ENCODE measurements at regions not wholly inside any gene's neighbourhood (a gene's known extent, or its start where the extent isn't known, plus 50 kb on each side); places are given as distances from the start of the nearest gene placed in this dataset.

GRCh38 chr5:81914696-81915095 is 57.1 kb upstream of the ATG10 start:
- Histone ChIP-seq H3K4me3 (no peak overlapping the region), H3K27me3 (no peaks in the 10 kb centered on the region), H3K36me3 (no peaks in the 10 kb centered on the region), H3K4me1 (no peaks in the 10 kb centered on the region), H3K9me3 (no peaks in the 10 kb centered on the region), H3K27ac (no peak overlapping the region)
- DNase-seq, result no peak
- TF ChIP-seq, protein P1, sequence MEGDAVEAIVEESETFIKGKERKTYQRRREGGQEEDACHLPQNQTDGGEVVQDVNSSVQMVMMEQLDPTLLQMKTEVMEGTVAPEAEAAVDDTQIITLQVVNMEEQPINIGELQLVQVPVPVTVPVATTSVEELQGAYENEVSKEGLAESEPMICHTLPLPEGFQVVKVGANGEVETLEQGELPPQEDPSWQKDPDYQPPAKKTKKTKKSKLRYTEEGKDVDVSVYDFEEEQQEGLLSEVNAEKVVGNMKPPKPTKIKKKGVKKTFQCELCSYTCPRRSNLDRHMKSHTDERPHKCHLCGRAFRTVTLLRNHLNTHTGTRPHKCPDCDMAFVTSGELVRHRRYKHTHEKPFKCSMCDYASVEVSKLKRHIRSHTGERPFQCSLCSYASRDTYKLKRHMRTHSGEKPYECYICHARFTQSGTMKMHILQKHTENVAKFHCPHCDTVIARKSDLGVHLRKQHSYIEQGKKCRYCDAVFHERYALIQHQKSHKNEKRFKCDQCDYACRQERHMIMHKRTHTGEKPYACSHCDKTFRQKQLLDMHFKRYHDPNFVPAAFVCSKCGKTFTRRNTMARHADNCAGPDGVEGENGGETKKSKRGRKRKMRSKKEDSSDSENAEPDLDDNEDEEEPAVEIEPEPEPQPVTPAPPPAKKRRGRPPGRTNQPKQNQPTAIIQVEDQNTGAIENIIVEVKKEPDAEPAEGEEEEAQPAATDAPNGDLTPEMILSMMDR (IDR thresholded peaks at IDR 0.05), result no peak
- TF ChIP-seq POLR2A (IDR thresholded peaks at IDR 0.05), result no peak

DNA sequence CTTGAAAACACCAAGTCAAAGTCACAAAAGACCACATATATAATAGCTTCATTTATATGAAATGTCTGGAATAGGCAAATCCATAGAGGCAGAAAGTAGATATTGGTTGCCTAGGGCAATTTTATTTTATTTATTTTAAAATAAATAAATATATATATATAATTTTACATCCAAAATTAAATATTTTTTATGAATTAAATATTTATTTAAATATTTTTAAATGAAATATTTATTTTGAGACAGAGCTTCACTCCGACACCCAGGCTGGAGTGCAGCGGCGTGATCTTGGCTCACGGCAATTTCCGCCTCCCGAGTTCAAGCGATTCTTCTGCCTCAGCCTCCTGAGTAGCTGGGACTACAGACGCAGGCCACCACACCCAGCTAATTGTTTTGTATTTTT is 58.9 kb upstream of the ATG10 start:
- Histone ChIP-seq H3K36me3 (no peaks in the 10 kb centered on the region), H3K4me1 (no peaks in the 10 kb centered on the region), H3K4me3 (no peak overlapping the region), H3K27me3 (no peaks in the 10 kb centered on the region), H3K9me3 (no peaks in the 10 kb centered on the region), H3K27ac (no peak overlapping the region)
- TF ChIP-seq, protein P1 (IDR thresholded peaks at IDR 0.05), result no peak
- TF ChIP-seq POLR2A (IDR thresholded peaks at IDR 0.05), result no peak
- no peak for DNase-seq

DNA sequence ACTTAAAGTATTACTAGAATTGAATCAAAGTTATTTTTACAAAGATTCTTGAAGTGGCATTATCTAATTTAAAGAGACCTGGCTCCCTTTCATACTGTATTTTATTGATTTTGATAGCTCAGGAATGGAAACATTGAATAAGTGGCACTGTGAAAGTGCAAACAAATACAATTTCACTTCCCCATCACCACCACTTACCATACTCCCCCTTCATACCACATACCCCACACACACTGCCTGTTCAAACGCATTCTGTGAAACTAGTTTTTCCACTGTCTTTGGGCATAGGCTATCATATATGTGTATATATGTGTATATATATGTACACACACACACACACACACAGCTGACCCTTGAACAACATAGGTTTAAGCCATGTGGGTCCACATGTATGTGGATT is 62.1 kb upstream of the ATG10 start:
- no peak for TF ChIP-seq POLR2A (IDR thresholded peaks at IDR 0.05)
- TF ChIP-seq, protein P1 (IDR thresholded peaks at IDR 0.05), result no peak
- Histone ChIP-seq H3K9me3 (no peaks in the 10 kb centered on the region), H3K36me3 (no peaks in the 10 kb centered on the region), H3K27me3 (no peaks in the 10 kb centered on the region), H3K27ac (no peak overlapping the region), H3K4me3 (no peak overlapping the region), H3K4me1 (no peaks in the 10 kb centered on the region)
- no peak for DNase-seq

DNA sequence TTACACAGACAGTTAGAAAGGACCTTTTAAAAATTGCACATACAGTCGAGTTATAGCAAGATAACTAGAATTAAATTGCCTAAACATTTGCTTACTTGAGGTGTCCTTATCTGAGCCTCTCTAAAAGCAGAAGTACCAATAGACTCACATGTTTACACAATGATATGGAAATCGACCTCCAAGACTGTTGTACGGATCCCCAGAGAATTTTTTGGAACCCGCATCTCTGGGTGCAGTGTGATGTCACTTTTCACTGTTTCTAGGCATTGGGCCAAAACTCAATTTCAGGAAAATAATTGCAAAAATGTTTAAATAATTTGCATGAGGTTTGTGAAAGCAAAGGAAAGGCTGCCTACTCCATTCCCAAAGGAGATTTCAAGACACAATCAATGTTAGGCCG is 63.1 kb upstream of the ATG10 start:
- no peak overlapping the region for H3K27ac ChIP-seq
- no peaks in the 10 kb centered on the region for H3K27me3 ChIP-seq
- no peaks in the 10 kb centered on the region for H3K36me3 ChIP-seq
- H3K4me1 ChIP-seq, result no peaks in the 10 kb centered on the region
- no peak overlapping the region for H3K4me3 ChIP-seq
- no peak for DNase-seq
- TF ChIP-seq, protein P1 (IDR thresholded peaks at IDR 0.05), result no peak
- no peak for TF ChIP-seq POLR2A (IDR thresholded peaks at IDR 0.05)
- H3K9me3 ChIP-seq, result no peaks in the 10 kb centered on the region

GRCh38 chr5:81908044-81908443 is 63.8 kb upstream of the ATG10 start:
- Histone ChIP-seq H3K9me3 (no peaks in the 10 kb centered on the region), H3K36me3 (no peaks in the 10 kb centered on the region), H3K27ac (no peak overlapping the region), H3K27me3 (no peaks in the 10 kb centered on the region), H3K4me3 (no peak overlapping the region), H3K4me1 (no peaks in the 10 kb centered on the region)
- no peak for DNase-seq
- TF ChIP-seq, protein P1 (IDR thresholded peaks at IDR 0.05), result no peak
- TF ChIP-seq POLR2A (IDR thresholded peaks at IDR 0.05), result no peak

DNA sequence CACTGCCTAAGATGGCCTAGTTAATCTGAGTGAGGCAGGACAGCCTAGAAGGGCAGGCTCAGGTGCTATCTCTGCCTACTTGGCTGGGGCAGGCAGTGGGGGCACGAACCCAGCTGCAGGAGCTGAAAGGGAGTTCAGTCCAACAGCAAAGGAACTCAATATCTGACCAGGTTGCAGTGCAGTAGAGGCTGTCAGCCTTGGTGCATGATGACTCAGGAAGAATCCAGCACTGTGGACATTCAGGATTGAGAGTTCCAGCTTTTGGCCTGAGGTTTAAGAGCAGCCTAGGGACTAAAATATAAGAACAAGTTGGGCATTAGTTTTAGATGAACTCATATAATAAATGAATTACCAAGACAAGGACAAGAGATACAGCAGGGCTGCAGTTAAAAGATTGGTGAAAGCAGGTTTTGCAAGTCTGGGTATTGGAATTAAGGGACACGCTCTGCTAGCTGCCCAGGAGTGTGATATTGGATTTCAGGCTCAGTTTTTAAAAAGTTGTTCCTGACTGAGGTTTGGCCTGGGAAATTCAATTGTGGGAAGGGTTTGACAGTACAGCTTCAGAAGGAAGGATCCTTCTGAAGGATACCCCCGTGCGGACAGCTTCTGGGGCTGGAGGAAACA is 64.7 kb upstream of the ATG10 start:
- Histone ChIP-seq H3K9me3 (no peaks in the 10 kb centered on the region), H3K4me1 (no peaks in the 10 kb centered on the region), H3K4me3 (no peak overlapping the region), H3K36me3 (no peaks in the 10 kb centered on the region), H3K27ac (no peak overlapping the region), H3K27me3 (no peaks in the 10 kb centered on the region)
- TF ChIP-seq POLR2A (IDR thresholded peaks at IDR 0.05), result no peak
- TF ChIP-seq, protein P1 (IDR thresholded peaks at IDR 0.05), result no peak
- no peak for DNase-seq
